HCT116 (cell line): ENCODE measurements at regions not wholly inside any gene's neighbourhood (a gene's known extent, or its start where the extent isn't known, plus 50 kb on each side); places are given as distances from the start of the nearest gene placed in this dataset.

Experiments used
- ATAC-seq: fragments of 200-7000 bp; cut with Tn5 transposase; 2 replicates; pipeline ENCODE4 v1.9.1; 2020; ENCODE audit warnings: mild to moderate bottlenecking, moderate library complexity
- BruUV-seq: library from RNA; stranded (reverse); fragments of 400-500 nt; replicated peaks from 2 replicates; lab custom pipeline; 2021; lab: Mats Ljungman, UMichigan
- CTCF ChIA-PET: fragments of 300-600 bp; sonication (Branson Sonifier 250); formaldehyde crosslinking; loops from one replicate; lab custom pipeline; 2021; ENCODE audit warnings: antibody characterized with exemption; lab: Charles Lee
- POLR2A ChIA-PET: fragments of 300-600, 350-600 bp; sonication (Branson Sonifier 250); formaldehyde crosslinking; loops from one replicate; lab custom pipeline; 2021; ENCODE audit warnings: antibody characterized with exemption; lab: Charles Lee
- RAD21 ChIA-PET, 2 experiments: fragments of 300-600 bp; sonication (Branson Sonifier 250); formaldehyde crosslinking; loops; one replicate each; lab custom pipeline; 2023; ENCODE audit warnings: low total read pairs in 2 of 2; ENCODE audit not compliant: uncharacterized antibody in 2 of 2, unreplicated experiment in 2 of 2, low non-redundant PET in 1 of 2; lab: Charles Lee
- DNase-seq: peaks from one replicate; pipeline ENCODE4 v3.0.0-alpha.2; 2010; ENCODE audit warnings: low read depth, low spot score
- H2AFZ ChIP-seq: fragments of 200-600 bp; shearing (Covaris generic), sonication (generic); 2 replicates; pipeline ENCODE4 v1.6.1; 2017; ENCODE audit warnings: low read depth, mixed run types, mixed read lengths, antibody characterized with exemption, low read length; ENCODE audit not compliant: poor library complexity, severe bottlenecking
- H3K27ac ChIP-seq: 2 replicates; pipeline ENCODE4 v1.5.1; 2012; ENCODE audit warnings: low read depth, low read length
- H3K27me3 ChIP-seq: fragments of 200-600 bp; sonication (generic); 2 replicates; pipeline ENCODE4 v1.6.1; 2016; ENCODE audit warnings: mixed run types, low read length, mixed read lengths; ENCODE audit not compliant: insufficient read depth
- H3K36me3 ChIP-seq, 2 experiments: fragments of 200-500 bp in 1 of 2; fragments of 200-600 bp in 1 of 2; sonication (Bioruptor generic) in 1 of 2; sonication (generic) in 1 of 2; 2 replicates each; pipeline versions ENCODE4 v1.5.1 to v1.6.1; 2014 to 2016; ENCODE audit warnings: low read length in 2 of 2, inconsistent platforms in 1 of 2, mixed read lengths in 1 of 2, mixed run types in 1 of 2; ENCODE audit not compliant: insufficient read depth in 2 of 2, control insufficient read depth in 1 of 2
- H3K4me1 ChIP-seq, 2 experiments: fragments of 200-600 bp in 1 of 2; sonication (generic) in 1 of 2; 2 replicates each; pipeline versions ENCODE4 v1.5.1 to v1.6.1; 2012 to 2017; ENCODE audit warnings: low read length in 2 of 2, inconsistent platforms in 1 of 2, mild to moderate bottlenecking in 1 of 2, mixed read lengths in 1 of 2, mixed run types in 1 of 2, moderate library complexity in 1 of 2; ENCODE audit not compliant: insufficient read depth in 2 of 2, control insufficient read depth in 1 of 2
- H3K4me2 ChIP-seq: fragments of 200-600 bp; sonication (generic); 2 replicates; pipeline ENCODE4 v1.6.1; 2017; ENCODE audit warnings: mixed run types, low read length, mixed read lengths
- H3K4me3 ChIP-seq, 2 experiments: fragments of 200-600 bp in 1 of 2; sonication (generic) in 1 of 2; replicated peaks in 1 of 2; 2 replicates each; pipeline ENCODE4 v1.5.1; 2011 to 2016; ENCODE audit warnings: low read length in 2 of 2, control low read depth in 1 of 2, low read depth in 1 of 2, mild to moderate bottlenecking in 1 of 2, mixed read lengths in 1 of 2, mixed run types in 1 of 2
- H3K79me2 ChIP-seq: fragments of 200-600 bp; sonication (generic); 2 replicates; pipeline ENCODE4 v1.6.1; 2017; ENCODE audit warnings: mild to moderate bottlenecking, mixed run types, low read length, moderate library complexity, mixed read lengths; ENCODE audit not compliant: insufficient read depth
- H3K9ac ChIP-seq: fragments of 200-600 bp; sonication (generic); 2 replicates; pipeline ENCODE4 v1.6.1; 2016; ENCODE audit warnings: low read length, mixed read lengths
- H3K9me2 ChIP-seq: fragments of 200-600 bp; sonication (generic), shearing (Covaris generic); 2 replicates; pipeline ENCODE4 v1.6.1; 2017; ENCODE audit warnings: mixed run types, mild to moderate bottlenecking, moderate library complexity; ENCODE audit not compliant: insufficient read depth
- H3K9me3 ChIP-seq, 2 experiments: fragments of 200-500 bp in 1 of 2; fragments of 200-600 bp in 1 of 2; sonication (Bioruptor generic) in 1 of 2; sonication (generic) in 1 of 2; 2 replicates each; pipeline ENCODE4 v1.6.1; 2014 to 2017; ENCODE audit warnings: low read length in 2 of 2, mixed read lengths in 2 of 2, inconsistent platforms in 1 of 2, low read depth in 1 of 2, mild to moderate bottlenecking in 1 of 2, mixed run types in 1 of 2, moderate library complexity in 1 of 2; ENCODE audit not compliant: control insufficient read depth in 1 of 2, insufficient read depth in 1 of 2
- H4K20me1 ChIP-seq: fragments of 200-600 bp; sonication (generic), shearing (Covaris generic); 2 replicates; pipeline ENCODE4 v1.6.1; 2017; ENCODE audit warnings: mixed run types, mild to moderate bottlenecking, moderate library complexity; ENCODE audit not compliant: insufficient read depth
- CBX3 ChIP-seq: IDR thresholded peaks from 2 replicates; pipeline ENCODE4 v1.6.1; 2012; ENCODE audit warnings: low read depth
- CEBPB ChIP-seq: IDR thresholded peaks from 2 replicates; pipeline ENCODE4 v1.6.1; 2012; ENCODE audit warnings: low read depth
- CTCF ChIP-seq, 3 experiments: fragments of 200-600 bp in 1 of 3; sonication (generic) in 1 of 3; IDR thresholded peaks in 2 of 3; conservative IDR thresholded peaks in 1 of 3; 2 replicates each; pipeline ENCODE4 v1.5.1; 2012 to 2017; ENCODE audit warnings: low read depth in 2 of 3, low read length in 2 of 3, antibody characterized with exemption in 1 of 3, borderline replicate concordance in 1 of 3, control low read depth in 1 of 3, mild to moderate bottlenecking in 1 of 3, mixed read lengths in 1 of 3, mixed run types in 1 of 3, moderate library complexity in 1 of 3; ENCODE audit not compliant: insufficient read depth in 1 of 3
- ELF1 ChIP-seq: IDR thresholded peaks from 2 replicates; pipeline ENCODE4 v1.6.1; 2012; ENCODE audit warnings: low read depth, borderline replicate concordance
- EZH2 ChIP-seq: fragments of 200-600 bp; sonication (generic); IDR thresholded peaks from 2 replicates; pipeline ENCODE4 v1.6.1; 2017; ENCODE audit warnings: antibody characterized with exemption, mixed run types
- EZH2phosphoT487 ChIP-seq: fragments of 200-600 bp; IDR thresholded peaks from 2 replicates; pipeline ENCODE4 v1.6.1; 2018; ENCODE audit warnings: antibody characterized with exemption, borderline replicate concordance
- POLR2A ChIP-seq: IDR thresholded peaks from 2 replicates; pipeline ENCODE4 v1.7.0; 2011; ENCODE audit warnings: borderline replicate concordance; ENCODE audit not compliant: insufficient read depth, insufficient read length; ENCODE audit errors: extremely low read depth
- POLR2AphosphoS5 ChIP-seq: IDR thresholded peaks from 2 replicates; pipeline ENCODE4 v1.6.1; 2011; ENCODE audit warnings: mild to moderate bottlenecking, low read depth, low read length, moderate library complexity
- RAD21 ChIP-seq: IDR thresholded peaks from 2 replicates; pipeline ENCODE4 v1.6.1; 2012; ENCODE audit warnings: low read depth, mild to moderate bottlenecking
- SIN3A ChIP-seq: IDR thresholded peaks from 2 replicates; pipeline ENCODE4 v1.6.1; 2012; ENCODE audit warnings: low read depth
- SP1 ChIP-seq: IDR thresholded peaks from 2 replicates; pipeline ENCODE4 v1.6.1; 2012; ENCODE audit warnings: low read depth
- ZBTB33 ChIP-seq: IDR thresholded peaks from 2 replicates; pipeline ENCODE4 v1.6.1; 2011; ENCODE audit warnings: mild to moderate bottlenecking, low read length, moderate library complexity; ENCODE audit not compliant: insufficient replicate concordance; ENCODE audit errors: extremely low read depth
- ZNF274 ChIP-seq: fragments of 200-500 bp; sonication (Bioruptor generic); IDR thresholded peaks from 2 replicates; pipeline ENCODE4 v1.6.1; 2014; ENCODE audit warnings: mild to moderate bottlenecking, low read depth, low read length, inconsistent platforms
- intact Hi-C: fragments of 100-400 bp; cut with micrococcal nuclease; formaldehyde crosslinking; loops from 2 replicates; pipeline ENCODE4 v1.10.0; 2022

- H3K9me3 ChIP-seq: peaks cover 0 to 4% of the 10 kb centered on the region in 2 experiments; a peak in 1 of 4 replicates
- ChIA-PET RAD21 (no interaction called here), POLR2A (no interaction called here), CTCF (no interaction called here)
- H3K4me3 ChIP-seq: no peak overlapping the region
- H3K79me2 ChIP-seq: no peaks in the 10 kb centered on the region
- H3K9me2 ChIP-seq: no peaks in the 10 kb centered on the region
- no peak overlapping the region for H3K4me2 ChIP-seq
- no peak overlapping the region for H3K27ac ChIP-seq
- TF ChIP-seq EZH2phosphoT487 (no peak), CBX3 (no peak), SIN3A (no peak), CTCF (IDR thresholded peaks at IDR 0.05 in 2 of 3, conservative IDR thresholded peaks at IDR 0.05 in 1 of 3; ENCODE audit: borderline replicate concordance in 1 of 3, insufficient read depth in 1 of 3, low read depth in 2 of 3, low read length in 2 of 3) (no peak), POLR2AphosphoS5 (no peak), POLR2A (no peak), ZNF274 (no peak), ELF1 (no peak), EZH2 (no peak), ZBTB33 (no peak), CEBPB (no peak), SP1 (no peak), RAD21 (no peak)
- H3K4me1 ChIP-seq: no peaks in the 10 kb centered on the region
- intact Hi-C loops: no loop called here
- H3K9ac ChIP-seq: no peak overlapping the region
- H4K20me1 ChIP-seq: no peaks in the 10 kb centered on the region
- DNase-seq (no peak), ATAC-seq (no peak)
- no peaks in the 10 kb centered on the region for H3K27me3 ChIP-seq
- H2AFZ ChIP-seq: no peak overlapping the region
- no peaks in the 10 kb centered on the region for H3K36me3 ChIP-seq
- no TSS peak for BruUV-seq
These were observed 103.4 kb upstream of the ESRRG start for GRCh38 chr1:216826646-216827045.
